Tibial nerve (tissue), 4 donors: ENCODE measurements at regions not wholly inside any gene's neighbourhood (a gene's known extent, or its start where the extent isn't known, plus 50 kb on each side); places are given as distances from the start of the nearest gene placed in this dataset.

Source experiments
- DNase-seq, 2 donors: peaks; one replicate each; pipeline ENCODE4 v3.0.0-alpha.2; 2019; ENCODE audit warnings: low spot score in 2 of 2
- H3K27ac ChIP-seq, 4 donors: fragments of 200-600 bp; sonication (generic) in 3 of 4; one replicate each; pipeline ENCODE4 v1.5.1; 2017 to 2019; ENCODE audit warnings: mild to moderate bottlenecking in 1 of 4
- H3K27me3 ChIP-seq, 2 donors: fragments of 200-600 bp; sonication (generic) in 1 of 2; one replicate each; pipeline versions ENCODE4 v1.5.1 to v1.6.0; 2017 to 2019
- H3K36me3 ChIP-seq, 3 donors: fragments of 200-600 bp; sonication (generic); one replicate each; pipeline ENCODE4 v1.5.1; 2018 to 2019
- H3K4me1 ChIP-seq, 4 donors: fragments of 200-600 bp; sonication (generic) in 3 of 4; one replicate each; pipeline ENCODE4 v1.5.1; 2017 to 2019
- H3K4me3 ChIP-seq, 4 donors: fragments of 200-600 bp; sonication (generic) in 3 of 4; one replicate each; pipeline ENCODE4 v1.5.1; 2017 to 2019; ENCODE audit warnings: mild to moderate bottlenecking in 1 of 4, moderate library complexity in 1 of 4
- H3K9me3 ChIP-seq, 4 donors: fragments of 200-600 bp; sonication (generic) in 3 of 4; one replicate each; pipeline ENCODE4 v1.5.1; 2017 to 2019
- CTCF ChIP-seq, 5 experiments: fragments of 200-600 bp in 3 of 5; fragments of 450-650 bp in 2 of 5; sonication (generic) in 3 of 5; IDR thresholded peaks; one replicate each; pipeline ENCODE4 v1.5.1; 2016 to 2019; ENCODE audit warnings: antibody characterized with exemption in 5 of 5, mild to moderate bottlenecking in 3 of 5, moderate library complexity in 2 of 5
- EP300 ChIP-seq, 2 donors: sonication (generic); formaldehyde crosslinking; IDR thresholded peaks; one replicate each; pipeline ENCODE4 v1.6.1; 2017; ENCODE audit warnings: antibody characterized with exemption in 2 of 2, mild to moderate bottlenecking in 1 of 2
- POLR2A ChIP-seq, 2 donors: fragments of 450-650 bp; IDR thresholded peaks; one replicate each; pipeline ENCODE4 v1.6.1; 2017; ENCODE audit warnings: antibody characterized with exemption in 2 of 2, mild to moderate bottlenecking in 2 of 2, moderate library complexity in 2 of 2
- WGBS, 2 donors: methylation state at CpG; one replicate each; pipeline ENCODE4 v1.1.5; 2018; 5-methylcytosine and 5-hydroxymethylcytosine counted together

- no peak overlapping the region for H3K27ac ChIP-seq
- H3K4me3 ChIP-seq: no peak overlapping the region
- H3K9me3 ChIP-seq: peaks cover 0 to 7% (median 0%) of the 10 kb centered on the region in 4 donors
- H3K36me3 ChIP-seq: no peaks in the 10 kb centered on the region
- TF ChIP-seq EP300 (IDR thresholded peaks at IDR 0.05) (no peak), CTCF (IDR thresholded peaks at IDR 0.05) (no peak), POLR2A (IDR thresholded peaks at IDR 0.05) (no peak)
- no peaks in the 10 kb centered on the region for H3K4me1 ChIP-seq
- no peak for DNase-seq
- WGBS, 2 donors: 45 to 54% methylated on average over 1 of the region's 1 CpG
- no peaks in the 10 kb centered on the region for H3K27me3 ChIP-seq
These were observed 2154.9 kb downstream of the LRRC4C start for GRCh38 chr11:39304586-39304985.

- no peaks in the 10 kb centered on the region for H3K36me3 ChIP-seq
- 90 to 95% methylated on average over 1 of the region's 1 CpG for WGBS, 2 donors
- H3K27me3 ChIP-seq: no peaks in the 10 kb centered on the region
- H3K4me3 ChIP-seq: no peak overlapping the region
- H3K4me1 ChIP-seq: no peaks in the 10 kb centered on the region
- TF ChIP-seq EP300 (IDR thresholded peaks at IDR 0.05) (no peak), POLR2A (IDR thresholded peaks at IDR 0.05) (no peak), CTCF (IDR thresholded peaks at IDR 0.05) (no peak)
- H3K27ac ChIP-seq: no peak overlapping the region
- peaks cover 0 to 10% (median 4%) of the 10 kb centered on the region in 4 donors for H3K9me3 ChIP-seq
- DNase-seq: no peak
These were observed 2164.8 kb downstream of the LRRC4C start for GRCh38 chr11:39294648-39295047.

- TF ChIP-seq CTCF (IDR thresholded peaks at IDR 0.05) (no peak), EP300 (IDR thresholded peaks at IDR 0.05) (no peak), POLR2A (IDR thresholded peaks at IDR 0.05) (no peak)
- Histone ChIP-seq H3K36me3 (no peaks in the 10 kb centered on the region), H3K4me1 (no peaks in the 10 kb centered on the region), H3K27ac (no peak overlapping the region), H3K9me3 (peaks cover 0 to 13% (median 0%) of the 10 kb centered on the region in 4 donors), H3K4me3 (no peak overlapping the region), H3K27me3 (no peaks in the 10 kb centered on the region)
- no peak for DNase-seq
- 59 to 71% methylated on average over 4 of the region's 4 CpGs for WGBS, 2 donors
These were observed 2171.4 kb downstream of the LRRC4C start for GRCh38 chr11:39288011-39288410.

- 29 to 45% methylated on average over 3 of the region's 3 CpGs for WGBS, 2 donors
- no peak for DNase-seq
- Histone ChIP-seq H3K36me3 (no peaks in the 10 kb centered on the region), H3K27me3 (no peaks in the 10 kb centered on the region), H3K27ac (no peak overlapping the region), H3K9me3 (no peaks in the 10 kb centered on the region), H3K4me1 (no peaks in the 10 kb centered on the region), H3K4me3 (no peak overlapping the region)
- TF ChIP-seq CTCF (IDR thresholded peaks at IDR 0.05) (no peak), EP300 (IDR thresholded peaks at IDR 0.05) (no peak), POLR2A (IDR thresholded peaks at IDR 0.05) (no peak)
These were observed 2191.2 kb downstream of the LRRC4C start for GRCh38 chr11:39268176-39268690.

GRCh38 chr11:39255648-39256047 is 2203.8 kb downstream of the LRRC4C start:
- Histone ChIP-seq H3K4me1 (no peaks in the 10 kb centered on the region), H3K27me3 (no peaks in the 10 kb centered on the region), H3K9me3 (peaks cover 0 to 32% (median 0%) of the 10 kb centered on the region in 4 donors), H3K36me3 (no peaks in the 10 kb centered on the region), H3K27ac (no peak overlapping the region), H3K4me3 (no peak overlapping the region)
- TF ChIP-seq EP300 (IDR thresholded peaks at IDR 0.05) (no peak), POLR2A (IDR thresholded peaks at IDR 0.05) (no peak), CTCF (IDR thresholded peaks at IDR 0.05) (no peak)
- WGBS, 2 donors: 91 to 98% methylated on average over 1 of the region's 1 CpG
- no peak for DNase-seq
